ENCODE measurements at regions not wholly inside any gene's neighbourhood (a gene's known extent, or its start where the extent isn't known, plus 50 kb on each side); places are given as distances from the start of the nearest gene placed in this dataset.

DNA sequence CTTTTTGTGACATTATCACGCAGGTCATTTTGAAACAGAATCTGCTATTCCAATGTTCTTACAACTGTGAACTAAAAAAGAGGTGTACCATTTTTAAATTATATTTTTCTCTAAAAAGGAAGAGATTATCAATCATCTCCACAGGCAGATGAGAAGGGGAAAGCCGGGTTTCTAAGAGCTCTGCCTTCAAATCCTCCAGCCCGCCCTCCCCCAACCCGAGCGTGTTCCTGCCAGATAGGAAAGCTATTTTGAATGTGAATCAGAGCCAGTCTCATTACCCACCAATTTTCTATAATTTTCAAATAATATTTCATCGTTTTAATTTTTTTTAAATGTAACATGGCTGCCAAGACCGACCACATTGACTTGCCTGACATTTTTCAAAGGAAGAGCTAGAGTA, 65.9 kb downstream of the KCNF1 start:
- no peak for DNase-seq (ENCODE audit: low read depth)

DNA sequence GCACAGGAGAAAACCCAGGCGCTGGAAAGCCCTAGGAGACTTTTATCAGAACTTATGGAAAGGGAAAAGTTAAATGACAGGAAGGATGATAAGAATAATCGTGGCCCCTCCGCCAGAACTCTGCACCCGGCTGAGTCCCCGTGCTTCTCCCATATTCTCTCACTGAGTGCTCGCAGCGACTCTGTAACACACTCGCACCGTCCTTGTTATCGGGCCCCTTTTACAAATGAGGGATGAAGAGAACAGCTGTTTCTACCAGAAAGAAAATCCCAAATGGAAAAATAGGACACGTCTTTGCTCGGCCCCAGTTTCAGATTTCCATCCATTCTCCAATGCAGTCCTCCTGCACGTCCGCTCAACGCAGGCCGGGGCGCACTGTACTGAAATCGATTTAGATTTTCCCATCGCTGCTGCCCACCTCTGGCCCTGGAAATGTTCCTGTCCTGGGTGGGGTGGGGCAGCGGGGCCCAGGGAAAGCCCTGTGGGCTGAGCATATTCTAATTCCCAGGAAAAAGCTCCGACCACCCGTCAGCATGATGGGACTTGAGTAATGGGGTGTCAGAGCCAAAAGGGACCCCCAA, 66.4 kb downstream of the KCNF1 start:
- DNase-seq (ENCODE audit: low read depth), result no peak
- no peak for TF ChIP-seq MYC (IDR thresholded peaks at IDR 0.05; ENCODE audit: low read depth, low read length)
- TF ChIP-seq POLR2A (IDR thresholded peaks at IDR 0.05; ENCODE audit: extremely low read depth, insufficient read length), result no peak
- TF ChIP-seq, protein P1, sequence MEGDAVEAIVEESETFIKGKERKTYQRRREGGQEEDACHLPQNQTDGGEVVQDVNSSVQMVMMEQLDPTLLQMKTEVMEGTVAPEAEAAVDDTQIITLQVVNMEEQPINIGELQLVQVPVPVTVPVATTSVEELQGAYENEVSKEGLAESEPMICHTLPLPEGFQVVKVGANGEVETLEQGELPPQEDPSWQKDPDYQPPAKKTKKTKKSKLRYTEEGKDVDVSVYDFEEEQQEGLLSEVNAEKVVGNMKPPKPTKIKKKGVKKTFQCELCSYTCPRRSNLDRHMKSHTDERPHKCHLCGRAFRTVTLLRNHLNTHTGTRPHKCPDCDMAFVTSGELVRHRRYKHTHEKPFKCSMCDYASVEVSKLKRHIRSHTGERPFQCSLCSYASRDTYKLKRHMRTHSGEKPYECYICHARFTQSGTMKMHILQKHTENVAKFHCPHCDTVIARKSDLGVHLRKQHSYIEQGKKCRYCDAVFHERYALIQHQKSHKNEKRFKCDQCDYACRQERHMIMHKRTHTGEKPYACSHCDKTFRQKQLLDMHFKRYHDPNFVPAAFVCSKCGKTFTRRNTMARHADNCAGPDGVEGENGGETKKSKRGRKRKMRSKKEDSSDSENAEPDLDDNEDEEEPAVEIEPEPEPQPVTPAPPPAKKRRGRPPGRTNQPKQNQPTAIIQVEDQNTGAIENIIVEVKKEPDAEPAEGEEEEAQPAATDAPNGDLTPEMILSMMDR (IDR thresholded peaks at IDR 0.05; ENCODE audit: low read depth, low read length), result no peak
- TF ChIP-seq, protein P2, sequence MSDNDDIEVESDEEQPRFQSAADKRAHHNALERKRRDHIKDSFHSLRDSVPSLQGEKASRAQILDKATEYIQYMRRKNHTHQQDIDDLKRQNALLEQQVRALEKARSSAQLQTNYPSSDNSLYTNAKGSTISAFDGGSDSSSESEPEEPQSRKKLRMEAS (IDR thresholded peaks at IDR 0.05; ENCODE audit: low read depth, low read length), result no peak
- H3K4me3 ChIP-seq (ENCODE audit: low read depth, low read length), result no peak overlapping the region

More for the DNA sequence above, 65.9 kb downstream of the KCNF1 start:
- H3K4me3 ChIP-seq (ENCODE audit: low read depth, low read length), result no peak overlapping the region
- TF ChIP-seq, protein P2 (IDR thresholded peaks at IDR 0.05; ENCODE audit: low read depth, low read length), result no peak
- TF ChIP-seq MYC (IDR thresholded peaks at IDR 0.05; ENCODE audit: low read depth, low read length) (no peak), POLR2A (IDR thresholded peaks at IDR 0.05; ENCODE audit: extremely low read depth, insufficient read length) (no peak)
- TF ChIP-seq, protein P1 (IDR thresholded peaks at IDR 0.05; ENCODE audit: low read depth, low read length), result no peak

DNA sequence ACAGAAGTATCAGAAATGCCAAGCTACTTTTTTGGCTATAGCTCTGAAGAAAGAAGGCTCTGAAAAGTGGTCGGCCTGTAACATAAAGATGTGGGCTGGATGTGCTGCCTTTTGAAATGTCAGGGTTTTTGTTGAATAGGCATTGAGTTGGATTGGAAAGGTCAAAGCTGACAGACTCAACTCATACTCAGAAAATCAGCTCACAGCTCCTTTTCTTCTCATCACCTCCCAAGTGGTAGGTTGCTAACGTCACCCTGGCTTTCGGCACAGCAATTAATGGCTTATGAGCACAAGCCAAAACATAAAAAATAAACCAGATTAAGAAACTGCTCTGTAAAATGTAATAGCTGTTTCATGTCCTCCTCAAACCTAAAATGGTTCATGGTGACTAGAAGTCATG, 68.3 kb downstream of the KCNF1 start:
- no peak for DNase-seq (ENCODE audit: low read depth)
- TF ChIP-seq, protein P1 (IDR thresholded peaks at IDR 0.05; ENCODE audit: low read depth, low read length), result no peak
- TF ChIP-seq MYC (IDR thresholded peaks at IDR 0.05; ENCODE audit: low read depth, low read length) (no peak), POLR2A (IDR thresholded peaks at IDR 0.05; ENCODE audit: extremely low read depth, insufficient read length) (no peak)
- TF ChIP-seq, protein P2 (IDR thresholded peaks at IDR 0.05; ENCODE audit: low read depth, low read length), result no peak
- no peak overlapping the region for H3K4me3 ChIP-seq (ENCODE audit: low read depth, low read length)

DNA sequence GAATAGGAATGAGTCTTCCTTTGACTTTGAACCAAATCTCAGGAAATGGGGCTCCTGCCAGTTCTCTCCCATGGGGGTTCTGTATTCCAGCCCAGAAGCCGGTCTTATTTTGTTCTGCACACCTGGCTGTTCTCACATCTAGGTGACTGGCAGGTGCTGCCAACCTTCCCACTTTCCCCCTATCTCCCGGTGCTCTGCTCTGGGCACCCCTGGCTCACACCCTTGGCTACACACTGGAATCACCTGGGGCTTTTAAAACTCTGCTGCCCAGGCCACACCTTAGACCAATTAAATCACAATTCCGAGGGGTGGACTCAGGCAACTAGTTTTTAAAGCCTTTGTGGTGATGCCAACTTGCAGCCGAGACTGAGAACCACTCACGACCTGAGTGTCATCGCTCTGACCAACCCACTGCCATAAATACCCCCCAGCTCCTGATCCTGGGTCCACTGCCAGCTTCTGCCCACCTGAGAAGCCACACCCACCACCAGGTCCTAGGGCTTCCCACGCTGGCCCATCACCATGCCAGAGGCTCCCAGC, 69.2 kb downstream of the KCNF1 start:
- no peak overlapping the region for H3K4me3 ChIP-seq (ENCODE audit: low read depth, low read length)
- DNase-seq (ENCODE audit: low read depth), result no peak
- TF ChIP-seq, protein P2 (IDR thresholded peaks at IDR 0.05; ENCODE audit: low read depth, low read length), result no peak
- TF ChIP-seq, protein P1 (IDR thresholded peaks at IDR 0.05; ENCODE audit: low read depth, low read length), result no peak
- TF ChIP-seq POLR2A (IDR thresholded peaks at IDR 0.05; ENCODE audit: extremely low read depth, insufficient read length) (no peak), MYC (IDR thresholded peaks at IDR 0.05; ENCODE audit: low read depth, low read length) (no peak)

DNA sequence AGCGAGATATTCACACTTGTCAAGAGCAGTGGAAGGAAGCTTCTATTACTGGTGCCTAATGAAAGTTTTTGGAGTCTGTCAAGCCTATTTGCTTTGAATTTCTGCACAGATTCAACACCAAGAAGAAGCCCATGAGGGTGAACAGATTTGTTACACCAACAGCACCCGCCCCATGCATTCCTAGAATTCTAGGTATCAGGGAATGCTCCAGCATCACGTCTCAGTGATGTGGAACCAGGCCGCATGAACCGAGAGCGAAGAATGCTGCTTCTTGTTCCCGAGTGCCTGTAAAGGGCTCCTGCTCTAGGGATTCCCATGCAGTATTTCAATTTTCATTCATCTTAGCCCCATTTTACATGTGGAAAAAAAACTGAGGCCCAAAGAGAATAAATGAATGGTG, 69.7 kb downstream of the KCNF1 start:
- DNase-seq (ENCODE audit: low read depth), result no peak
- TF ChIP-seq, protein P1 (IDR thresholded peaks at IDR 0.05; ENCODE audit: low read depth, low read length), result no peak
- TF ChIP-seq, protein P2 (IDR thresholded peaks at IDR 0.05; ENCODE audit: low read depth, low read length), result no peak
- no peak for TF ChIP-seq MYC (IDR thresholded peaks at IDR 0.05; ENCODE audit: low read depth, low read length)
- TF ChIP-seq POLR2A (IDR thresholded peaks at IDR 0.05; ENCODE audit: extremely low read depth, insufficient read length), result no peak
- H3K4me3 ChIP-seq (ENCODE audit: low read depth, low read length), result no peak overlapping the region

Data from NB4 (cell line).